IMR-90 (cell line): ENCODE measurements at regions not wholly inside any gene's neighbourhood (a gene's known extent, or its start where the extent isn't known, plus 50 kb on each side); places are given as distances from the start of the nearest gene placed in this dataset.

Source experiments
- ATAC-seq: fragments of 200-7000 bp; cut with Tn5 transposase; 2 replicates; pipeline ENCODE4 v1.9.1; 2020; ENCODE audit warnings: low read depth, mild to moderate bottlenecking, moderate library complexity
- BruUV-seq: library from RNA; stranded (reverse); fragments of 400-500 nt; replicated peaks from 2 replicates; lab custom pipeline; 2021; lab: Mats Ljungman, UMichigan
- CTCF ChIA-PET: fragments of 300-600 bp; formaldehyde crosslinking; extraction: SDS; loops from one replicate; lab custom pipeline; 2021; ENCODE audit warnings: antibody characterized with exemption; lab: Yijun Ruan, JAX
- POLR2A ChIA-PET: fragments of 300-600 bp; sonication (Branson Sonifier 250); formaldehyde crosslinking; loops from one replicate; lab custom pipeline; 2022; ENCODE audit warnings: antibody characterized with exemption; ENCODE audit not compliant: unreplicated experiment; lab: Charles Lee
- DNase-seq: peaks from one replicate; pipeline ENCODE4 v3.0.0; 2013
- H2AFZ ChIP-seq: replicated peaks from 2 replicates; pipeline ENCODE3; 2013; ENCODE audit warnings: low read length, mild to moderate bottlenecking; ENCODE audit not compliant: poor library complexity
- H2AK5ac ChIP-seq: 2 replicates; pipeline ENCODE4 v1.6.1; 2013; ENCODE audit warnings: low read depth, low read length, inconsistent platforms
- H2AK9ac ChIP-seq: replicated peaks from 2 replicates; pipeline ENCODE3; 2013; ENCODE audit warnings: mild to moderate bottlenecking, low read depth, low read length, moderate library complexity; ENCODE audit not compliant: poor library complexity
- H2BK120ac ChIP-seq: 2 replicates; pipeline ENCODE4 v1.6.1; 2013; ENCODE audit warnings: low read depth, low read length, inconsistent platforms
- H2BK15ac ChIP-seq: 3 replicates; pipeline ENCODE4 v1.6.1; 2013; ENCODE audit warnings: low read depth, low read length, inconsistent platforms
- H2BK20ac ChIP-seq: 2 replicates; pipeline ENCODE4 v1.6.1; 2013; ENCODE audit warnings: low read depth, mild to moderate bottlenecking, inconsistent platforms, low read length, moderate library complexity
- H2BK5ac ChIP-seq: 2 replicates; pipeline ENCODE4 v1.6.1; 2013; ENCODE audit warnings: mild to moderate bottlenecking, low read depth, low read length, inconsistent platforms; ENCODE audit not compliant: poor library complexity, severe bottlenecking
- H3K14ac ChIP-seq: replicated peaks from 2 replicates; pipeline ENCODE4 v1.6.1; 2013; ENCODE audit warnings: low read depth, low read length, inconsistent platforms
- H3K18ac ChIP-seq: 2 replicates; pipeline ENCODE4 v1.6.1; 2013; ENCODE audit warnings: low read depth, low read length, control low read depth
- H3K23ac ChIP-seq: 2 replicates; pipeline ENCODE4 v1.6.1; 2013; ENCODE audit warnings: low read depth, low read length, inconsistent platforms
- H3K27ac ChIP-seq: 2 replicates; pipeline ENCODE4 v1.5.1; 2013; ENCODE audit warnings: mild to moderate bottlenecking, control low read depth, low read length; ENCODE audit not compliant: insufficient read depth
- H3K27me3 ChIP-seq: 2 replicates; pipeline ENCODE4 v1.6.1; 2013; ENCODE audit warnings: low read length; ENCODE audit not compliant: control insufficient read depth, insufficient read depth
- H3K36me3 ChIP-seq: 2 replicates; pipeline ENCODE4 v1.6.1; 2013; ENCODE audit warnings: low read length, mixed read lengths; ENCODE audit not compliant: control insufficient read depth, insufficient read depth
- H3K4ac ChIP-seq: 2 replicates; pipeline ENCODE4 v1.6.1; 2013; ENCODE audit warnings: low read depth, low read length, inconsistent platforms
- H3K4me1 ChIP-seq: 2 replicates; pipeline ENCODE4 v1.6.1; 2013; ENCODE audit warnings: low read length, mixed read lengths; ENCODE audit not compliant: control insufficient read depth, insufficient read depth
- H3K4me2 ChIP-seq: 2 replicates; pipeline ENCODE4 v1.6.1; 2013; ENCODE audit warnings: low read depth, mild to moderate bottlenecking, control low read depth, low read length, moderate library complexity
- H3K4me3 ChIP-seq: 2 replicates; pipeline ENCODE4 v1.5.1; 2013; ENCODE audit warnings: low read depth, mild to moderate bottlenecking, control low read depth, low read length, moderate library complexity; ENCODE audit not compliant: insufficient read depth
- H3K56ac ChIP-seq: 2 replicates; pipeline ENCODE4 v1.6.1; 2013; ENCODE audit warnings: low read length, inconsistent platforms; ENCODE audit not compliant: insufficient read depth; ENCODE audit errors: extremely low read depth
- H3K79me1 ChIP-seq, 2 experiments: 2 replicates each; pipeline ENCODE4 v1.6.1; 2013; ENCODE audit warnings: low read length in 2 of 2, inconsistent platforms in 1 of 2, low read depth in 1 of 2
- H3K9ac ChIP-seq: 2 replicates; pipeline ENCODE4 v1.6.1; 2013; ENCODE audit warnings: low read depth, low read length, control low read depth
- H3K9me1 ChIP-seq: 2 replicates; pipeline ENCODE4 v1.6.1; 2013; ENCODE audit warnings: low read length, inconsistent platforms; ENCODE audit not compliant: insufficient read depth
- H3K9me3 ChIP-seq: 2 replicates; pipeline ENCODE4 v1.6.1; 2013; ENCODE audit warnings: low read length; ENCODE audit not compliant: control insufficient read depth, insufficient read depth
- H4K20me1 ChIP-seq: 2 replicates; pipeline ENCODE4 v1.6.1; 2013; ENCODE audit warnings: low read length, inconsistent platforms; ENCODE audit not compliant: insufficient read depth
- H4K5ac ChIP-seq: 2 replicates; pipeline ENCODE4 v1.6.1; 2013; ENCODE audit warnings: mild to moderate bottlenecking, low read depth, low read length, control low read depth
- H4K8ac ChIP-seq, 2 experiments: 2 replicates each; pipeline ENCODE4 v1.6.1; 2013; ENCODE audit warnings: low read depth in 2 of 2, low read length in 2 of 2, control low read depth in 1 of 2, inconsistent platforms in 1 of 2
- H4K91ac ChIP-seq: 2 replicates; pipeline ENCODE4 v1.6.1; 2013; ENCODE audit warnings: low read depth, low read length, inconsistent platforms; ENCODE audit not compliant: insufficient read depth
- BHLHE40 ChIP-seq: fragments of 150-350 bp; IDR thresholded peaks from 2 replicates; pipeline ENCODE4 v1.6.1; 2016; ENCODE audit warnings: mild to moderate bottlenecking, low read depth, low read length
- NFE2L2 ChIP-seq: fragments of 150-350 bp; IDR thresholded peaks from 2 replicates; pipeline ENCODE4 v1.6.1; 2016; ENCODE audit warnings: low read depth, mild to moderate bottlenecking, low read length
- WGBS, 2 experiments: methylation state at CpG; one replicate each; pipeline versions ENCODE4 v1.1.5 to v1.1.7; 2013; ENCODE audit warnings: missing lambda C conversion rate in 2 of 2; ENCODE audit not compliant: insufficient read length in 1 of 2; ENCODE audit errors: extremely low coverage in 2 of 2; 5-methylcytosine and 5-hydroxymethylcytosine counted together
- dilution Hi-C: fragments of 300-500 bp; cut with HindIII; formaldehyde crosslinking; loops from one replicate; pipeline ENCODE4 v1.14.3; 2018; ENCODE audit warnings: low sequenced_read_pairs; ENCODE audit not compliant: unreplicated experiment
- in situ Hi-C: fragments of 300-500 bp; cut with MboI; formaldehyde crosslinking; loops from 3 replicates; pipeline ENCODE4 v1.14.3; 2019; ENCODE audit warnings: low sequenced_read_pairs, inconsistent platforms, mixed read lengths
- intact Hi-C: fragments of 100-400 bp; cut with micrococcal nuclease; formaldehyde crosslinking; loops from 2 replicates; pipeline ENCODE4 v1.10.0; 2022

DNA sequence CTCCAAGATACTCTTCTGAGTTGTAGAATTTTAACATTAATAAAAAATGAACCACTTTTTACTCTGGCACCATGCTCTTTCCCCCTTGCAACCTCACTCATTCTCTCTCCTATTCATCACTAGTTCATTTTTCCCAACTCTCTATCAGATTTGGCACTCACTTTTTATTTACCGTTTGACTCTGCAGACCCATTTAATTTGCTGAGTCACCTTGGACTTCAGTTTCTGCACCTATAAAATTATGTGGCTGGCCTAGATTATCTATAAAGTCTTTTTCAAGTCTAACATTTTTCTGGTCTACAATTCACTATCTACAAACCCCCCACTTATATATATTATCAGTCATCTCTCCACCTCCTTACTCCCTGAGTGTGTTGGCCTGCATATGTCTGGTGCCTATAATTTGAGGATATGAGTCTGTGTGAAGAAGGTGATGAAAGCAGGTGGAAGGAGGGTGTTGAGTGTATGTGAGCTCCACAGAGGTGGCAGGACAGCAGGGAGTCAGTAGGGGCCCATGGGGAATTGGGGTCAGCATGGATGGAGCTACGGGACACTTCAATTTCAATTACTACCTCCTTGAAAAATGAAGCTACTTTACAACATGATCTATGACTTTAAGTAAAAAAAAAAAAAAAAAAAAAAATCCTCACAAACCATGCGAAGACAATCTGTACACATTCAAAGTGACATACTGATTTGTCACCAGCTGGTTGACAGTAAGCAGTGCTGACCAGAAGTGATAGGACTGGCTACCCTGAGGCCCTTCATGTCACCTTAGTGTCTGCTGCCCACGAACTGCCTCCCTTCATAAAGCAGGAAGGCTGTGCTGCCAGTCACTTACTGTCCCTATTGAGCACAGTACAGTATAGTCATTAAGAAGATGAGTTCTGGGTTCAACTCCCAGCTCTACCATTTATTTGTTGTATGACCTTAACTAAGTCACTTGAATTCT is 334.2 kb upstream of the IL12A start:
- no peak for TF ChIP-seq BHLHE40
- TF ChIP-seq NFE2L2 = peak; percentile 87
- H2BK5ac ChIP-seq = no peak overlapping the region
- no peak for DNase-seq
- H4K91ac ChIP-seq = no peak overlapping the region
- WGBS, 2 experiments = no CpG with 5 or more reads among the region's 4 CpGs
- H3K18ac ChIP-seq = no peak overlapping the region
- H3K9me1 ChIP-seq = peaks cover 3% of the 10 kb centered on the region; the same call in 1 of the 2 replicates
- ChIA-PET POLR2A (no interaction called here), CTCF (no interaction called here)
- no peak overlapping the region for H4K8ac ChIP-seq
- no peak overlapping the region for H3K56ac ChIP-seq
- in situ Hi-C loops (no loop called here), intact Hi-C loops (no loop called here), dilution Hi-C loops (no loop called here)
- H3K23ac ChIP-seq = no peak overlapping the region
- H3K27ac ChIP-seq = no peak overlapping the region
- no peak overlapping the region for H2BK120ac ChIP-seq
- no peak for ATAC-seq
- no peaks in the 10 kb centered on the region for H3K27me3 ChIP-seq
- H3K79me1 ChIP-seq = no peaks in the 10 kb centered on the region
- peak overlapping the region; percentile 51; the same call in 1 of the 2 replicates for H2AK5ac ChIP-seq
- H3K9me3 ChIP-seq = no peaks in the 10 kb centered on the region
- no TSS peak for BruUV-seq
- no peak overlapping the region for H3K9ac ChIP-seq
- no peaks in the 10 kb centered on the region for H4K20me1 ChIP-seq
- no peak overlapping the region for H3K4me2 ChIP-seq
- no peak overlapping the region for H2BK15ac ChIP-seq
- H3K36me3 ChIP-seq = no peaks in the 10 kb centered on the region
- no peak overlapping the region for H3K4ac ChIP-seq
- H3K4me3 ChIP-seq = no peak overlapping the region
- no peak overlapping the region for H2AFZ ChIP-seq
- H2AK9ac ChIP-seq = no peak overlapping the region
- no peaks in the 10 kb centered on the region for H3K4me1 ChIP-seq
- no peak overlapping the region; the same call in 1 of the 2 replicates for H2BK20ac ChIP-seq
- H4K5ac ChIP-seq = no peak overlapping the region
- no peak overlapping the region for H3K14ac ChIP-seq
